Liver (tissue), 8 donors: ENCODE measurements at regions not wholly inside any gene's neighbourhood (a gene's known extent, or its start where the extent isn't known, plus 50 kb on each side); places are given as distances from the start of the nearest gene placed in this dataset.

Source experiments
- DNase-seq: peaks from one replicate; pipeline ENCODE4 v3.0.0-alpha.2; 2017; ENCODE audit warnings: low spot score
- H3K27ac ChIP-seq, 2 donors: one replicate each; pipeline ENCODE4 v1.7.0; 2013; ENCODE audit warnings: inconsistent platforms in 2 of 2, low read length in 2 of 2, control low read depth in 1 of 2, low read depth in 1 of 2, mild to moderate bottlenecking in 1 of 2
- H3K27me3 ChIP-seq, 4 donors: one replicate each; pipeline versions ENCODE4 v1.6.1 to v1.7.0; 2013; ENCODE audit warnings: low read length in 3 of 4, inconsistent platforms in 1 of 4, mild to moderate bottlenecking in 1 of 4, moderate library complexity in 1 of 4; ENCODE audit not compliant: control insufficient read depth in 4 of 4, insufficient read depth in 4 of 4
- H3K36me3 ChIP-seq, 4 donors: one replicate each; pipeline versions ENCODE4 v1.6.1 to v1.7.0; 2013; ENCODE audit warnings: low read length in 3 of 4, mild to moderate bottlenecking in 3 of 4, low read depth in 1 of 4, moderate library complexity in 1 of 4; ENCODE audit not compliant: control insufficient read depth in 4 of 4, insufficient read depth in 3 of 4
- H3K4me1 ChIP-seq, 4 donors: one replicate each; pipeline versions ENCODE4 v1.6.1 to v1.7.0; 2013; ENCODE audit warnings: low read length in 3 of 4, mild to moderate bottlenecking in 3 of 4, moderate library complexity in 1 of 4; ENCODE audit not compliant: control insufficient read depth in 4 of 4, insufficient read depth in 4 of 4
- H3K4me3 ChIP-seq, 3 donors: one replicate each; pipeline versions ENCODE4 v1.6.1 to v1.7.0; 2013; ENCODE audit warnings: low read length in 3 of 3, control low read depth in 1 of 3, low read depth in 1 of 3, mild to moderate bottlenecking in 1 of 3
- H3K9ac ChIP-seq, 2 donors: one replicate each; pipeline ENCODE4 v1.7.0; 2013; ENCODE audit warnings: low read length in 2 of 2, mild to moderate bottlenecking in 2 of 2, moderate library complexity in 2 of 2, control low read depth in 1 of 2, low read depth in 1 of 2
- H3K9me3 ChIP-seq, 4 donors: one replicate each; pipeline versions ENCODE4 v1.6.1 to v1.7.0; 2013; ENCODE audit warnings: low read length in 3 of 4; ENCODE audit not compliant: control insufficient read depth in 4 of 4
- ATF3 ChIP-seq: IDR thresholded peaks from 2 replicates; pipeline ENCODE4 v1.6.1; 2016; ENCODE audit warnings: antibody characterized with exemption
- CTCF ChIP-seq: fragments of 150-350 bp; IDR thresholded peaks from 2 replicates; pipeline ENCODE4 v1.5.1; 2017; ENCODE audit warnings: improper control_type of control experiment, low read depth, low read length; ENCODE audit not compliant: missing input control
- EGR1 ChIP-seq, 2 donors: IDR thresholded peaks; 2 replicates each; pipeline ENCODE4 v1.6.1; 2016 to 2018; ENCODE audit warnings: antibody characterized with exemption in 2 of 2, low read depth in 2 of 2
- FOXA1 ChIP-seq: IDR thresholded peaks from 2 replicates; pipeline ENCODE4 v1.6.1; 2016; ENCODE audit warnings: antibody characterized with exemption
- FOXA2 ChIP-seq: IDR thresholded peaks from 2 replicates; pipeline ENCODE4 v1.6.1; 2016; ENCODE audit warnings: antibody characterized with exemption
- GABPA ChIP-seq, 2 donors: IDR thresholded peaks in 1 of 2; conservative IDR thresholded peaks in 1 of 2; 2 replicates each; pipeline ENCODE4 v1.6.1; 2016; ENCODE audit warnings: antibody characterized with exemption in 2 of 2, mild to moderate bottlenecking in 1 of 2, moderate library complexity in 1 of 2
- HNF4A ChIP-seq, 2 donors: conservative IDR thresholded peaks; 2 replicates each; pipeline ENCODE4 v1.6.1; 2016; ENCODE audit warnings: antibody characterized with exemption in 2 of 2, mild to moderate bottlenecking in 2 of 2
- HNF4G ChIP-seq: IDR thresholded peaks from 2 replicates; pipeline ENCODE4 v1.6.1; 2016; ENCODE audit warnings: antibody characterized with exemption
- JUND ChIP-seq, 2 donors: IDR thresholded peaks; 2 replicates each; pipeline ENCODE4 v1.6.1; 2016; ENCODE audit warnings: antibody characterized with exemption in 2 of 2
- MAX ChIP-seq: IDR thresholded peaks from 2 replicates; pipeline ENCODE4 v1.6.1; 2016; ENCODE audit warnings: antibody characterized with exemption
- NR2F2 ChIP-seq: IDR thresholded peaks from 2 replicates; pipeline ENCODE4 v1.6.1; 2016; ENCODE audit warnings: antibody characterized with exemption
- RAD21 ChIP-seq, 2 donors: IDR thresholded peaks; 2 replicates each; pipeline ENCODE4 v1.6.1; 2016; ENCODE audit warnings: antibody characterized with exemption in 2 of 2, mild to moderate bottlenecking in 2 of 2
- REST ChIP-seq: IDR thresholded peaks from 2 replicates; pipeline ENCODE4 v1.6.1; 2016; ENCODE audit warnings: antibody characterized with exemption, mild to moderate bottlenecking
- RXRA ChIP-seq, 2 donors: IDR thresholded peaks; 2 replicates each; pipeline ENCODE4 v1.6.1; 2017 to 2018; ENCODE audit warnings: antibody characterized with exemption in 2 of 2, mild to moderate bottlenecking in 1 of 2
- SP1 ChIP-seq: IDR thresholded peaks from 2 replicates; pipeline ENCODE4 v1.6.1; 2018; ENCODE audit warnings: antibody characterized with exemption, mild to moderate bottlenecking
- TAF1 ChIP-seq: conservative IDR thresholded peaks from 2 replicates; pipeline ENCODE4 v1.6.1; 2016; ENCODE audit warnings: antibody characterized with exemption, mild to moderate bottlenecking
- YY1 ChIP-seq: IDR thresholded peaks from 2 replicates; pipeline ENCODE4 v1.6.1; 2016; ENCODE audit warnings: antibody characterized with exemption, mild to moderate bottlenecking
- ZBTB33 ChIP-seq: IDR thresholded peaks from 2 replicates; pipeline ENCODE4 v1.6.1; 2016; ENCODE audit warnings: antibody characterized with exemption
- WGBS: extraction: QIAGEN DNeasy Blood & Tissue Kit; methylation state at CpG from one replicate; pipeline ENCODE4 v1.1.7; 2013; 5-methylcytosine and 5-hydroxymethylcytosine counted together
- donor health status: healthy.
- donor health status: healthy.
- donor health status: healthy.
- donor health status: healthy.
- donor health status: healthy.

GRCh38 chr13:106038752-106039151, 496.7 kb downstream of the EFNB2 start:
- H3K9me3 ChIP-seq: no peaks in the 10 kb centered on the region
- H3K36me3 ChIP-seq: no peaks in the 10 kb centered on the region
- H3K4me3 ChIP-seq: no peak overlapping the region
- no peaks in the 10 kb centered on the region for H3K4me1 ChIP-seq
- no peak overlapping the region for H3K9ac ChIP-seq
- WGBS: 82% methylated on average over 2 of the region's 2 CpGs
- peaks cover 0 to 4% (median 0%) of the 10 kb centered on the region in 4 donors for H3K27me3 ChIP-seq
- H3K27ac ChIP-seq: no peak overlapping the region
- TF ChIP-seq MAX (no peak), CTCF (no peak), FOXA2 (no peak), SP1 (no peak), NR2F2 (no peak), HNF4G (no peak), REST (no peak), ZBTB33 (no peak), YY1 (no peak), RAD21 (IDR thresholded peaks at IDR 0.05) (no peak), JUND (IDR thresholded peaks at IDR 0.05) (no peak), FOXA1 (no peak), HNF4A (conservative IDR thresholded peaks at IDR 0.05) (no peak), EGR1 (IDR thresholded peaks at IDR 0.05; ENCODE audit: low read depth in 2 of 2) (no peak), ATF3 (no peak), RXRA (IDR thresholded peaks at IDR 0.05) (no peak), GABPA (IDR thresholded peaks at IDR 0.05 in 1 of 2, conservative IDR thresholded peaks at IDR 0.05 in 1 of 2) (no peak), TAF1 (no peak)
- no peak for DNase-seq

GRCh38 chr13:106036870-106037269, 498.6 kb downstream of the EFNB2 start:
- WGBS: 60% methylated on average over 6 of the region's 6 CpGs
- no peaks in the 10 kb centered on the region for H3K4me1 ChIP-seq
- no peaks in the 10 kb centered on the region for H3K9me3 ChIP-seq
- no peak for DNase-seq
- H3K36me3 ChIP-seq: no peaks in the 10 kb centered on the region
- no peak overlapping the region for H3K4me3 ChIP-seq
- no peak overlapping the region for H3K9ac ChIP-seq
- TF ChIP-seq YY1: no peak
- TF ChIP-seq SP1: no peak
- TF ChIP-seq MAX: no peak
- TF ChIP-seq ZBTB33: no peak
- TF ChIP-seq RAD21 (IDR thresholded peaks at IDR 0.05): no peak
- TF ChIP-seq FOXA1: no peak
- no peak overlapping the region for H3K27ac ChIP-seq
- H3K27me3 ChIP-seq: peaks cover 0 to 4% (median 0%) of the 10 kb centered on the region in 4 donors
